ENCODE measurements at regions not wholly inside any gene's neighbourhood (a gene's known extent, or its start where the extent isn't known, plus 50 kb on each side); places are given as distances from the start of the nearest gene placed in this dataset.

DNA sequence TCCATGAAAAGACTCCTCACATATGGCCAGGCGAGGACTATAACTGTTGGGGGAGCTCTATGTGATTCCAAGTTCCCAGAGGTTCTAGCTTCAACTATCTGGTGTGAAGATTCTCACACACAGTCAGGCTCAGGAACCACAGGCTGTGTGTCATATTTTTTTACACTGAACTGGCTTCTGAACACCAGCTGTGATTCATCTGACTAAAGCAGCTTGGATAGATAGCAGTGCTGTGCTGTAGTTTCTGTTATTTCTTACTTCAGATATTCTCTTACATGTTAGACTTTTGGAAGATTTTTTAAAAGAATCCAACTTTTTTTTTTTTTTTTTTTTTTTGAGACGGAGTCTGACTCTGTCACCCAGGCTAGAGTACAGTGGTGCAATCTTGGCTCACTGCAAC, 140.7 kb upstream of the MCHR2 start:
- Histone ChIP-seq H2BK15ac (ENCODE audit: low read depth, poor library complexity, severe bottlenecking) (no peak overlapping the region), H4K91ac (ENCODE audit: low read length) (no peak overlapping the region), H3K4me3 (ENCODE audit: insufficient read depth in 1 of 2, low read depth in 1 of 2, low read length in 2 of 2) (no peak overlapping the region), H3K4me2 (ENCODE audit: low read length, poor library complexity, severe bottlenecking) (no peak overlapping the region), H2BK12ac (ENCODE audit: low read length in 2 of 2) (no peak overlapping the region), H2BK120ac (ENCODE audit: low read depth, low read length) (no peak overlapping the region), H3K9ac (ENCODE audit: low read length) (no peak overlapping the region), H3K27ac (ENCODE audit: low read length, poor library complexity, severe bottlenecking) (no peak overlapping the region), H3K4me1 (ENCODE audit: control insufficient read depth, insufficient read depth, low read depth, low read length) (no peaks in the 10 kb centered on the region), H3K36me3 (ENCODE audit: control insufficient read depth in 1 of 2, insufficient read depth in 2 of 2, low read depth in 1 of 2, low read length in 2 of 2) (no peaks in the 10 kb centered on the region), H3K4ac (ENCODE audit: low read depth in 1 of 2, low read length in 2 of 2) (no peak overlapping the region), H3K23ac (ENCODE audit: low read length in 2 of 2) (no peak overlapping the region), H3K18ac (ENCODE audit: low read depth in 1 of 2, low read length in 2 of 2) (no peak overlapping the region), H2AFZ (ENCODE audit: low read depth, low read length) (no peak overlapping the region), H4K8ac (ENCODE audit: low read length) (no peak overlapping the region), H2AK5ac (ENCODE audit: low read length, severe bottlenecking) (no peak overlapping the region), H2BK5ac (ENCODE audit: low read depth, low read length, poor library complexity, severe bottlenecking) (no peak overlapping the region), H3K14ac (ENCODE audit: low read length in 2 of 2) (no peak overlapping the region), H3K27me3 (ENCODE audit: control insufficient read depth in 1 of 2, insufficient read depth in 1 of 2, low read length in 2 of 2) (no peaks in the 10 kb centered on the region), H3K9me3 (ENCODE audit: control insufficient read depth, low read length) (peaks cover 35% of the 10 kb centered on the region), H3K79me1 (replicated peaks; ENCODE audit: low read length, poor library complexity, severe bottlenecking) (no peaks in the 10 kb centered on the region)
- WGBS, result 100% methylated on average over 1 of the region's 2 CpGs
- peak; percentile 18 for DNase-seq

DNA sequence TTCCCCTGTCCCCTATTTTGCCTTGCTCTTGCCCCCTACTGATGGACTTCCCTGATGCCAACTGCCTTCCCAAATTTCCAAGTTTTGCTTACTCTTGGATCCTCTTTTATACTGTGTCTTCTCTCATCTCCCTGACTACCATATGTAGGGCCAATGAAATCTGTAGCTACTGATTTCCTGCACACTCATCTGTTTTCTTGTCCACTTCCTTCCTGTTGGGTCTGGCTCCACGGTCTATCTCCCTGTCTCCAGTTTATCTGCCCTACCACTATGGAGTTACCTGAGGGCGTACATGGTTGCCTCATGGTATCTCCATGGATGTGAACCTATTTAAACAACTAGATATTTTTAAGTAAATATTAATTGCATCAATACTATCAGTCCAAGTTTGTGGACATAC, 140.3 kb upstream of the MCHR2 start:
- DNase-seq, result no peak
- no peak overlapping the region for H3K14ac ChIP-seq (ENCODE audit: low read length in 2 of 2)
- no peak overlapping the region for H2BK120ac ChIP-seq (ENCODE audit: low read depth, low read length)
- H3K36me3 ChIP-seq (ENCODE audit: control insufficient read depth in 1 of 2, insufficient read depth in 2 of 2, low read depth in 1 of 2, low read length in 2 of 2), result no peaks in the 10 kb centered on the region
- no peaks in the 10 kb centered on the region for H3K79me1 ChIP-seq (replicated peaks; ENCODE audit: low read length, poor library complexity, severe bottlenecking)
- H3K4me1 ChIP-seq (ENCODE audit: control insufficient read depth, insufficient read depth, low read depth, low read length), result no peaks in the 10 kb centered on the region
- no peak overlapping the region for H3K18ac ChIP-seq (ENCODE audit: low read depth in 1 of 2, low read length in 2 of 2)
- H4K91ac ChIP-seq (ENCODE audit: low read length), result no peak overlapping the region
- H2AK5ac ChIP-seq (ENCODE audit: low read length, severe bottlenecking), result no peak overlapping the region
- H3K4ac ChIP-seq (ENCODE audit: low read depth in 1 of 2, low read length in 2 of 2), result no peak overlapping the region
- H2BK12ac ChIP-seq (ENCODE audit: low read length in 2 of 2), result no peak overlapping the region
- peaks cover 39% of the 10 kb centered on the region for H3K9me3 ChIP-seq (ENCODE audit: control insufficient read depth, low read length)
- no peaks in the 10 kb centered on the region for H3K27me3 ChIP-seq (ENCODE audit: control insufficient read depth in 1 of 2, insufficient read depth in 1 of 2, low read length in 2 of 2)
- H4K8ac ChIP-seq (ENCODE audit: low read length), result no peak overlapping the region
- no peak overlapping the region for H3K23ac ChIP-seq (ENCODE audit: low read length in 2 of 2)
- WGBS, result 13% methylated on average over 1 of the region's 2 CpGs
- no peak overlapping the region for H3K9ac ChIP-seq (ENCODE audit: low read length)
- no peak overlapping the region for H2BK5ac ChIP-seq (ENCODE audit: low read depth, low read length, poor library complexity, severe bottlenecking)
- H3K4me2 ChIP-seq (ENCODE audit: low read length, poor library complexity, severe bottlenecking), result no peak overlapping the region
- H2AFZ ChIP-seq (ENCODE audit: low read depth, low read length), result no peak overlapping the region
- no peak overlapping the region for H2BK15ac ChIP-seq (ENCODE audit: low read depth, poor library complexity, severe bottlenecking)
- no peak overlapping the region for H3K4me3 ChIP-seq (ENCODE audit: insufficient read depth in 1 of 2, low read depth in 1 of 2, low read length in 2 of 2)
- H3K27ac ChIP-seq (ENCODE audit: low read length, poor library complexity, severe bottlenecking), result no peak overlapping the region

DNA sequence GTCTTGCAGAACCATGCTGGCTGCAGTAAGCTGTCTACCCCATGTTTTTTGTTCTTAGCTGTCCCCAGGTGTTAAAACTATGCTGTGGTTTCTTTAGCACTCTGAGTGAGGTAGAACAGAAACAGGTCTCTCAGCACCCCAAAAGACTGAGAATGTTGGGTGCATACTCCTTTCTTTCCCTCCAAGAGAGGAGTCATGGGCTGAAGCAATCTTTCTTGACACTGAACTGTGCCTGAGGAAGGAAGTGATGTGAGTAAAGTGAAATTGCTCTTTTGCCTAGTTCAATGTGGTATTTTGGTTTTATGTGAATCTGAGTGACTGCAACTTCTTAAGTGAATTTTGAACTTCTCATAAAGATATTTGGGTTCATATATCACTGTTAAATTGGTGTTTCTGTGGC, 138.0 kb upstream of the MCHR2 start:
- Histone ChIP-seq H3K36me3 (ENCODE audit: control insufficient read depth in 1 of 2, insufficient read depth in 2 of 2, low read depth in 1 of 2, low read length in 2 of 2) (no peaks in the 10 kb centered on the region), H3K79me1 (replicated peaks; ENCODE audit: low read length, poor library complexity, severe bottlenecking) (no peaks in the 10 kb centered on the region), H2BK5ac (ENCODE audit: low read depth, low read length, poor library complexity, severe bottlenecking) (no peak overlapping the region), H3K27me3 (ENCODE audit: control insufficient read depth in 1 of 2, insufficient read depth in 1 of 2, low read length in 2 of 2) (no peaks in the 10 kb centered on the region), H3K4me2 (ENCODE audit: low read length, poor library complexity, severe bottlenecking) (no peak overlapping the region), H2BK12ac (ENCODE audit: low read length in 2 of 2) (no peak overlapping the region), H4K8ac (ENCODE audit: low read length) (no peak overlapping the region), H3K4me3 (ENCODE audit: insufficient read depth in 1 of 2, low read depth in 1 of 2, low read length in 2 of 2) (no peak overlapping the region), H3K9ac (ENCODE audit: low read length) (no peak overlapping the region), H3K27ac (ENCODE audit: low read length, poor library complexity, severe bottlenecking) (no peak overlapping the region), H3K18ac (ENCODE audit: low read depth in 1 of 2, low read length in 2 of 2) (no peak overlapping the region), H3K4ac (ENCODE audit: low read depth in 1 of 2, low read length in 2 of 2) (no peak overlapping the region), H2BK120ac (ENCODE audit: low read depth, low read length) (no peak overlapping the region), H3K9me3 (ENCODE audit: control insufficient read depth, low read length) (peaks cover 48% of the 10 kb centered on the region), H2BK15ac (ENCODE audit: low read depth, poor library complexity, severe bottlenecking) (no peak overlapping the region), H3K4me1 (ENCODE audit: control insufficient read depth, insufficient read depth, low read depth, low read length) (no peaks in the 10 kb centered on the region), H3K14ac (ENCODE audit: low read length in 2 of 2) (no peak overlapping the region), H4K91ac (ENCODE audit: low read length) (no peak overlapping the region), H2AK5ac (ENCODE audit: low read length, severe bottlenecking) (no peak overlapping the region), H3K23ac (ENCODE audit: low read length in 2 of 2) (no peak overlapping the region), H2AFZ (ENCODE audit: low read depth, low read length) (no peak overlapping the region)
- no peak for DNase-seq

DNA sequence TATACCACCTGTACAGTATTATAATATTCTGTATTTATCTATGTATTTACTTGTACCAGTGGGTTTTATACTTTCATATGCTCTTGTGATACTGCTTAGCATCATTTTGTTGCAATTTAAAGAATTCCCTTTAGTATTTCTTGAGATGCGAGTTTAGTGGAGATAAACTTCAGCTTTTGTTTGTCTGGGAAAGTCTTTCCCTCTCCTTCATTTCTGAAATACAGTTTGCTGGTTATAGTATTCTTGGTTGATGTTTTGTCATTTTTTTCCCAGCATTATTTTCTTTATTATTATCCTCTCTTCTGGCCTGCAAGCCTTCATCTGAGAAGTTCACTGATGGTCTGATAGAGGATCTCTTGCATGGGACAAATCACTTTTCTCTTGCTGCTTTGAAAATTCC, 136.6 kb upstream of the MCHR2 start:
- Histone ChIP-seq H3K4me3 (ENCODE audit: insufficient read depth in 1 of 2, low read depth in 1 of 2, low read length in 2 of 2) (no peak overlapping the region), H2BK5ac (ENCODE audit: low read depth, low read length, poor library complexity, severe bottlenecking) (no peak overlapping the region), H4K91ac (ENCODE audit: low read length) (no peak overlapping the region), H3K4ac (ENCODE audit: low read depth in 1 of 2, low read length in 2 of 2) (no peak overlapping the region), H4K8ac (ENCODE audit: low read length) (no peak overlapping the region), H3K4me1 (ENCODE audit: control insufficient read depth, insufficient read depth, low read depth, low read length) (no peaks in the 10 kb centered on the region), H3K79me1 (replicated peaks; ENCODE audit: low read length, poor library complexity, severe bottlenecking) (no peaks in the 10 kb centered on the region), H2BK12ac (ENCODE audit: low read length in 2 of 2) (no peak overlapping the region), H2AFZ (ENCODE audit: low read depth, low read length) (no peak overlapping the region), H3K23ac (ENCODE audit: low read length in 2 of 2) (no peak overlapping the region), H2BK15ac (ENCODE audit: low read depth, poor library complexity, severe bottlenecking) (no peak overlapping the region), H3K36me3 (ENCODE audit: control insufficient read depth in 1 of 2, insufficient read depth in 2 of 2, low read depth in 1 of 2, low read length in 2 of 2) (no peaks in the 10 kb centered on the region), H3K18ac (ENCODE audit: low read depth in 1 of 2, low read length in 2 of 2) (no peak overlapping the region), H2AK5ac (ENCODE audit: low read length, severe bottlenecking) (no peak overlapping the region), H2BK120ac (ENCODE audit: low read depth, low read length) (no peak overlapping the region), H3K9ac (ENCODE audit: low read length) (no peak overlapping the region), H3K27ac (ENCODE audit: low read length, poor library complexity, severe bottlenecking) (no peak overlapping the region), H3K9me3 (ENCODE audit: control insufficient read depth, low read length) (peaks cover 48% of the 10 kb centered on the region), H3K14ac (ENCODE audit: low read length in 2 of 2) (no peak overlapping the region), H3K4me2 (ENCODE audit: low read length, poor library complexity, severe bottlenecking) (no peak overlapping the region), H3K27me3 (ENCODE audit: control insufficient read depth in 1 of 2, insufficient read depth in 1 of 2, low read length in 2 of 2) (no peaks in the 10 kb centered on the region)
- DNase-seq, result no peak
- WGBS, result no CpG with 5 or more reads among the region's 1 CpG
